NOMO-1 treated with DMSO at 0.1 percent for 48 hours (cell line): ENCODE measurements at regions not wholly inside any gene's neighbourhood (a gene's known extent, or its start where the extent isn't known, plus 50 kb on each side); places are given as distances from the start of the nearest gene placed in this dataset.
"Not testable (repeated sequence)": the region's sequence is repeated elsewhere in the genome, so short reads cannot be mapped to it uniquely, and the experiment has no call there.

Experiments used
- DNase-seq: peaks from one replicate; lab custom pipeline; 2025; ENCODE audit not compliant: unreplicated experiment; lab: John Stamatoyannopoulos, UW

DNA sequence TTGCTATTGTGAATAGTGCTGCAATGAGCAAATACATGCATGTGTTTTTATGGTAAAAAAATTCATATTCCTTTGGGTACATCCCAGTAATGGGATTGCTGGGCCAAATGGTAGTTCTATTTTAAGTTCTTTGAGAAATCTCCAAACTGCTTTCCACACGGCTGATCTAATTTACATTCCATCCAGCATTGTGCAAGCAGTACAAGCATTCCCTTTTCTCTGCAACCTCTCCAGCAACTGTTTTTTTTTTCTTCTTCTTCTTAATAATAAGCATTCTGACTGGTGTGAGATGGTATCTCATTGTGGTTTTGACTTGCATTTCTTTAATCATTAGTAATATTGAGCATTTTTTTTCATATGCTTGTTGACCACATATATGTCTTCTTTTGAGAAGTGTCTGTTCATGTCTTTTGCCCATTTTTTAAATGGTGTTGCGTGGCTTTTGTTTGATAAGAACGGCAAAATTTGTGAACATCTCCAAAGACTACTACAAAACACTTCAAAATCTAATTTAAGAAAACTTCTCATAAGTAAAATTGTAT, 136.1 kb upstream of the MYO3A start:
- DNase-seq, result no peak

DNA sequence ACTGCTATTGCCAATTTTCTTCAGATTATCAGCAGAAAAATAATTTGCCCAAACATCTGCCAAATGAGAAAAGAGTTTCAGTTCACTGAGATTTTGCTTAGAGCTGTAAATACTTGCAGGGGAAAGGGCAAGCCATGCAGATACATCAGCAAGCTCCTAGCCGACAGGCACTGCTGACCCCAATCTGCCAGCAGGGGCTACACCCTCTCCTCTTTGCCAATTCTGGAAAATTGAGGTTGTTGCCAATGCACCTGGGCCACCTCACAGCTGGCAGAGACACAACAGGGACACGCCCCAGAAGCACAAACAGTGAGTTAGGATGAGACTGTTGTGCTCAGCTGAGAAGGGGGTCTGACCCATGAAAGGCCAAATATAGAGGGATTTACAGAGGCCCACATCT, 129.5 kb upstream of the MYO3A start:
- no peak for DNase-seq

DNA sequence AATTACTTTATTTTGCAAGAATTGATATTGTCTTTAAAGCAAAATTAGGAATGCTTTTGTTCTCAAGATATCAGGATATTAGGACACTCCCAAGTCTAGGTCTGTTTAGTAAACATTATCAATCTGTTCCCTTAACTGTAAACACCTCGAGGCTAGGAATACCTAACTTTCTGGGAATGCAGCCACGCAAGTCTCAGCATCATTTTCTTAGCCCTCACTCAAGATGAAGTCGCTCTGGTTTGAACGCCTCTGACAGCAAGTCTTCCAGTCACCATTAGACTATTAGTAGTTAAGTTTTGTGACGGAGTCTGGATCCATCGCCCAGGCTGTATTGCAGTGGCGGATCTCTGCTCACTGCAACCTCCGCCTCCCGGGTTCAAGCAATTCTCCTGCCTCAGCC, 128.0 kb upstream of the MYO3A start:
- no peak for DNase-seq

DNA sequence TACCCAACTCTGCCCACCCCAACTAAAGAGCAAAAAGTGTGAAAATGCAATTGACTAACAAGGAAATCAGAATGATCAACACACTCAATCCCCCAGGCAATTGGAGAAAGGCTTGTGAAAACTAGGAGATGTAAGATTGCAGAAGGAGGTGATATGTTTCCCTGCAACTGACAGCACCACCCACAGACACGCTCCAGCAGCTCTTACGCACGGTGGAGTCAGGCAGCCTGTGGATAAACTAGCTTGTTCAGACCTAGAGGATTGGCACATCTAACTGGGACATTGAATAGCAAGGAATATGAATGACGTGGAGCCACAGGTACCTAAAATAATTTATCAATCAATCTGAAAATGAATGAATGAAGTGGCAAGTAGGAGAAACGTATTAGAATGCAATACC, 125.7 kb upstream of the MYO3A start:
- DNase-seq, result no peak

DNA sequence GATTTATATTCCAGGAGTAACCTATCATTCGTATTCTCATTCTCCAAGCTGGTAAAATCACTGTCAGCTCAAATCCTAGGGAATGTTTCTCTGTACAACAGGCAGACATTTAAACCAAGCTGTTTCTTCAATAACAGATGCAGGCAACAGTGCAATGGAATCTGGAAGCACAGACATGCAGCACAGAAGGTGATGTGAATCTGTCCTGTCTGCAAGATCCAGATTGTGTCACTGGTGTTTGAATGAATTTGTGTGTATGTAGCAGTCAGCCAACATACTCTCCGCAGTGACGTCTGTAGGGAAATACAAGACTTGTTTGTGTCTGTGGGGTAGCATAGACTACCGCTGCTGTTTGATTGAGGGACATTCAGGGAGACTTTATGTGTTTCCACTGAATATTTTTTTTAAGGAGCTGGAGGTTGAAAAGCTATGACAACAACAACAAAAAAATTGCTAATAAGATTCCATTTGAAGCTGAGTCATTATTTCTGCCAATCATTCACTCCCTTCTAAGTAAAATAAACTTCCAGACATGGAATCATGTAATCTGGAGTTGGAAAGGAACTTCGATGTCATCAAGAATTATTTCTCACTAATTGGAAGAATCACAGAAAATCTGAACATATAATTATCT, 122.9 kb upstream of the MYO3A start:
- DNase-seq, result no peak

DNA sequence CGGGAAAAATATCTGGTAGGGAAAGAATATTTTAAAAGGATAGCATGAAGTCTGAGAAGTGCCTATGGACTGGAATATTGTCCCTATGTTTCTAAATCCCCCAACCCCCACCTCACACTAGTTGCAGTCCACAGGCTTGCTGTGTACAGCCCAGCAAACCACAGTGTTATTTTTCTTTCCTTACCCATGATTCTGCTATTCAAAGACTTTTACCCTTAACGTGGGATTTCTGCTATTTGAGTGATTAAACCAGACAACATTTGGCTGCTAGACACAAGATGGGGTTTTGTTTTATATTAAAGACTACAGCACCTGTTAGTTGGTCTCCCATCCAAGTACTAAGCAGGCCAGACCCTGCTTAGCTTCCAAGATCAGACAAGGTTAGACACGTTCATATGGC, 120.5 kb upstream of the MYO3A start:
- DNase-seq, result no peak

DNA sequence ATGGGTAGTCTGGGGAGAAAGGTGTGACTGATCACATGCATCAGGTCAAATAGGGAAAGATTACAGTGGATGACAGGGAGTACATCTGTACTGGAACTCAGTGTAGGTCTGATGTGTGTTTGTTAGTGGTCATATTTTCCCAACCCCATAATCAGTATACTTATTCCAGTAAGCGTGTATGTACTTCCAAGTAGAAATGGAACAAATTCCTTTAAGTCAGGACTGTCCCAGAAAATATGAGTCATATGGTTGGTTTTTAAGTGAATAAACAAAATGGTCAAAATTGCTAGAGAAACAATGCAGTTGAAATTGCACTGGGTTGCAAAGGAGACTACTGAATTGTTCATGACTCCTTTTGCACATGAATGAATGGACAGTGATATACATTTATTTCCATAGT, 118.8 kb upstream of the MYO3A start:
- no peak for DNase-seq

DNA sequence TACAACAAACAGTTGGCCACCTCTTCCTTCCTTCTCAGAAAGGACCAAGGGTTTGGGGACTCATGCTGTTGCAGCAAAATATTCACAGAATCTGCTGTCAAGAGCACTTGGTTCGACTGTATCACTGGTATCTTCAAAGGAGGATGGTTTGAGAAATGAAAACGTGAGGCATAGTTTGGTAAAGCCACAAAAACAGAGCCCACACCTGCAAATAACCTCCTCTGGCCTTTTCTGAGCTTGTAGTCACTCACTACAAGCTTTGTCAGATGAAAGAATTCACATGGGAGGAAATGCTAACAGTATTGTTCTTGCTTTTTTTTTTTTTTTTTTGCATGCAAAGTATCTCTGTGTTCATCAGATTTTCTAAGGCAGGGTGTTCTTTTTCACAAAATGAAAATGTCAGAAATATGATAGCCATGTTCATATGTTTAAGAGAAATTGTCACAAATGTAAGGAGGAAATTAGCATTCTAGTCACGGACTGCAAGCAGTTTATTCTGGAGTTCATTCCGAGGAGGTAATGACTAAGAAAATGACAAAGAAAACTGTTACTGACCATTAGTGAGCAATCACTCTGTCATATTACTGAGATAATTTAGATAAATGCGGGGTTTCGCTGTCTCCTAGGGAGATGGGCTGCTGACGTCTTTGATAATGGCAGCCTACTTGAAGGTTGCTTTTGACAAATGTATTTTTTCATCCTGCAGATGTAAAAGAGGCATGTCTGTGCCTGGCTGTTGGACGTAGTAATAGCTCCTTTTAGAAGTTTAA, 117.8 kb upstream of the MYO3A start:
- no peak for DNase-seq

DNA sequence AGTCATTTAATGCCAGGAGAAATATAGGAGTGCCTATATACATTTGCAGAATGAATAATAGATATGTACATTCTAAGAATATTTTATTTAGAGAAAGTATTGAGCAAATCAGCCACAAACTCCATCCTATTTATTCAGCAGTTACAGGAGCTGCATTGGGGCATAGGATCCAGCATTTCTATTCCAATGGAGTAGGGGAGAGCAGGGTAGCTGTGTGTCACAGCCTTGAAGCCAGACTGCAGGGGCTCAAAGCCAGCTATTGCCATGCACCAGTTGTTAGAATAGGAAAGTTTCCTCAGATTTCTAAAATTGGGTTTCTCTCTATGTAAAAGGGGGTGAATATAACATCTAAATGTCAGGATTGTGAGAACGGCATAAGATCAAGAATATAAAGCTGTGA, 116.8 kb upstream of the MYO3A start:
- DNase-seq, result no peak

DNA sequence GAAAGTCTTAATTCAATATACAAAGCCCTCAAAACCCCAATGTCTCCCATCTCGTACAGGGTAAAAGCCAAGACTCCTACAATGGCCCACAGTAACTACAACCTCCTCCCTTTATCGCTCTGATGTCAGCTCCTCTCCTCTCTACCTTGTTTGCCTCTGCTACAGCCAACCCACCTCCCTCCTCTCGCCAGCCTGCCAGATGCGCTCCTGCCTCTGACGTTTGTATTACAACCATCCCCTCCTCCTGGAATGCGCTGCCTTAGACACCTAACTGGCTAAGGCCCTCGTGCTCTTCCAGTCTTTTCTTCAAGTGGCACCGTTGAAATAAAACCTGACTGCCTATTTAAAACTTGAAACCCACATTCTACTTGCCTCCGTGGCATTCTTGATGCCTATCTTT, 115.3 kb upstream of the MYO3A start:
- DNase-seq, result no peak

DNA sequence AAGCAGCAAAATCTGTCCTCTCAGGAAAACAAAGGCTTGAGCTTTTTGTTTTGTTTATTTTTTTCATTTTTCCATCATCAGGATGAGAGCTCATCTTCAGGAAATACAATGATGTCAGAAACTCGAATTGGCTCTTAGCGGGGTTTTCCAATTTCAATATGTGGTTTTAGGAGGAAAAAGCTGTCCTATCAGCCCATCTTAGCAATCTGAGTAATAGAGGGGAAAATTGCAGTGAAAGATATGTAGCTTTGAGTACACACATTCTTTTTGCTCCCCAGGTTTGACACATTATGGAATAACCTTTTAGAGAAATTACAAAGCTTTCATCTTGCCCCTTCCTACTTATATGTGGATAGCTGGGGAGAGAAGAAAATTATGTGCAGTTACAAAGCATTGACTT, 113.6 kb upstream of the MYO3A start:
- DNase-seq, result no peak

DNA sequence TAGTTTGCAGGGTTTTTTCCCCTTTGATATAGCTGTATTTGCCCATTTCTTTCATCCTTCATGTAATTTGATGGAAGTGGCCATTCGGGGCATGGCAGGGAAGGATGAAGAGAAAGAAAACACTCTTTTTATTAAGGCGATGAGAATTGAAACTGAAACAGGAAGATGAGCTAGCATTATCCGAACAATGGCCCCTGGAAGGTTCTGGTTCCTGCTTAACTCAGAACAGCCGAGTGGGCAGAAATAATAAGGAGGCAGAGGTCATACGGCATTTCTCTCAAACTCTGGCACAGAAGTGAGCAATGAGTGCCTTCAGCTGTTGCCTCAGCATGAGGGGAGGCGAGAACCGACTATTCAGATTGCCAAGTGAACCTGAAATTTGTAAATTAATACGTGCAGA, 113.2 kb upstream of the MYO3A start:
- DNase-seq, result peak; percentile 64

DNA sequence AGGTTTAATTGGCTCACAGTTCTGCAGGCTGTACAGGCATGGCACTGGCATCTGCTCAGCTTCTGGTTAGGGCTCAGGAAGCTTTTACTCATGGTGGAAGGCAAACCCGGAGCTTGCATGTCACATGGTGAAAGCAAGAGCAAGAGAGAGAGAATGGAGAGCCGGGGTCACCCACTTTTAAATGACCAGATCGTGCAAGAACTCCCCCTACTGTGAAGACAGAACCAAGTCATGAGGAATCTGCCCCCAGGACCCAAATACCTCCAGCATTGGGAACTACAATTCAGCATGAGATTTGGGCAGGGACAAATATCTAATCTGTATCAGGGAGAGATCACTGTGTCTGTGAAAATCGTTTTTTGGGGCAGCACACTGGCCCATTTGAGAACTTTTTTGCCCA, 110.0 kb upstream of the MYO3A start:
- no peak for DNase-seq

DNA sequence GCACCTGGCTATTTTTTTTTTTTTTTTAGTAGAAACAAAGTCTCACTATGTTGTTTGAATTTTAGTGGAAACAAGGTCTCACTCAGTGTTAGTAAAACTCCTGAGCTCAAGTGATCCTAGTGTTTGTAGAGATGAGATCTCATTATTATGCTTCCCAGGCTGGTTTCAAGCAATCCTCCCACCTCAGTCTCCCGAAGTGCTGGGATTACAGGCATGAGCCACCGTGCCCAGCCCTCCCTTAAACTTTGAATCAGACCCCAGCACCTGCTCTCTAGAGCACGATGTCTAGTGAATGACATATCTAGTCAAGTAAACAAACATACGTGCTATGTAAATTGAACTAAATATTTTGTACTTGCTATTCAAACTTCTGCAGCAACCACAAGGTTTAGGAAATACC, 105.6 kb upstream of the MYO3A start:
- no peak for DNase-seq

DNA sequence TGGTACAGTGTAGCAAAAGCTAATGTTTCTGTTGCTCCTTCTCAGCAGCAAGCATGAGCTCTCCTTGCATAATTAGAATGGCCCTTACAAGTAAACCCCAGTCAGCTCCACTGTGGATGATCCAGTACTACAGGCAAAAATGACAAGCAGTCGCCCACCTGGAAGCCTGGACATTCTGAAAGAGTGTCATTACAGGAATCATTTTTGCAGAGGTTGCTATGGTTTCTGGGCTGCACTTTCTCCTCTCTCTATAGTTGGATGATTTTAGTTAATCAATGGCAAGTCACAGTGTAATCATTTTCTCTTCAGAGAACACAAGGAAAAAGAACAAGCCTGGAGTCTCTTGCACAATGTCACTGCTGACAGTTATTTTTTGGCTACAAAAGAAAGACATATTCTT, 102.9 kb upstream of the MYO3A start:
- DNase-seq, result no peak

DNA sequence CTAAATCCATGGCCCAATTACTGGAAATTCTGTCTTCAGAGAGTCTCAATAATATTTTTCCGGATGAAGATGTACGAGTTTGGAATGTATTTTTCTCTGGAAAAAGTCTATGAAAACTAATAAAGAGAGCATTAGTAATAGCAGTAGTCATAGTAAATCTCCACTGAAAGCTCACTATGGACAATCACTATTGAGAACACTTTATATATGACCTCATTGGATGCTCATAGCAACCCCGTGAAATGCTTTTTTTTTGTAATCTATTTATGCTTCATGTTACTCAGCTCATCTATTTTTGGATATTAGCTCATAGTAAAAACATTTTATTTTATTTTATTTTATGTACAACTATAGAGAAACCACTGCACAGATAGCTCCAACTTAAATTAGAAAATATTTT, 94.3 kb upstream of the MYO3A start:
- DNase-seq, result no peak

DNA sequence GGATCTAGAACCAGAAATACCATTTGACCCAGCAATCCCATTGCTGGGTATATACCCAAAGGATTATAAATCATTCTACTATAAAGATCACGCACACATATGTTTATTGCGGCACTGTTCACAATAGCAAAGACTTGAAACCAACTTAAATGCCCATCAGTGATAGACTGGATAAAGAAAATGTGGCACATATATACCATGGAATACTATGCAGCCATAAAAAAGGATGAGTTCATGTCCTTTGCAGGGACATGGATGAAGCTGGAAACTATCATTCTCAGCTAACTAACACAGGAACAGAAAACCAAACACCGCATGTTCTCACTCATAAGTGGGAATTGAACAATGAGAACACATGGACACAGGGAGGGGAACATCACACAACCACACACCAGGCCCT, 93.2 kb upstream of the MYO3A start:
- not testable (repeated sequence) for DNase-seq

DNA sequence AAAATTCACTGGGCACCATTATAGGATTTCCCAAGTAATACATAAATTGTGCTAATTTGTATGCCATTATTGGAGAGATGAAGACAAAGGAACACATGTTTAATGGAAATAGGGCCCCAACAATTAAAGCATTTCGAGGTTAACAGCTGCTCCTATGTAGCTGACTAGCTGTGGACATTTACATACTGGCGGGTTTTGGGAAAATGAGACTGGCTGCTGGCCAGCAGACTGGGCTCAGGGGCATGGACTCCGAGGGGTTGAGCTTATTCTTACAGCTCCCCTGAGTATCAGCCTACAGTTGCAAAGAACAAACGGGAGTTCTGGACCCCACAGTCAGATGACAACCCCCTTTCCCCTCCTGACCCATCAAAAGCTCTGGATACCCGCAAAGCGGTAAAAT, 91.9 kb upstream of the MYO3A start:
- DNase-seq, result no peak

DNA sequence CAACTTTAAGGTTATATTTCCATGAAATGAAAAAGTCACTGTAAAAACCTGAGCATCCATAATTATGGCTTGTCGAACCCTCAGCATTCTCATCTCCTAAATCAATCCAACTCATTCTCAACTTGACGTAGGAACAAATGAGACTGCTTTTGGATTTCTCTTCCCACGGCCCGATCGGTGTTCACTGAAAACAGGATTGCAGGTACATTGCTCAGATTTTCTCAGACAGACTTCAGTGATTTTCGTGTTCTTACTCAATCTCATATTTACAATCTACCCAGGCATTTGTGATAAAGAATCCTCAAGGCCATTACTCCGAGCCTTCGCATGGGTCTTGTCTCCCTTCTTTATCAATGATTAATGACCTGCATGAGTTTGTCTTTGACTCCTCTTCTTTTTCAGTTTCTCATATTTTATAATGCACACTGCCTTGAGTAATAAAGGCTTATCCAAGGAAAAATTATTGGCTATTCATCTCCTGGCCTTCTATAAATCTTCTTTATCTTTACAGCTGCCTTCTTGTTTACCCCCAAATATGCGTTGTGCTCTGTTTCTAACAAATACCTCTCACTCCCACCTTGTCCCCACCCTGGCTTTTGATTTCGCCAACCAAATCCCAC, 90.4 kb upstream of the MYO3A start:
- DNase-seq, result no peak

DNA sequence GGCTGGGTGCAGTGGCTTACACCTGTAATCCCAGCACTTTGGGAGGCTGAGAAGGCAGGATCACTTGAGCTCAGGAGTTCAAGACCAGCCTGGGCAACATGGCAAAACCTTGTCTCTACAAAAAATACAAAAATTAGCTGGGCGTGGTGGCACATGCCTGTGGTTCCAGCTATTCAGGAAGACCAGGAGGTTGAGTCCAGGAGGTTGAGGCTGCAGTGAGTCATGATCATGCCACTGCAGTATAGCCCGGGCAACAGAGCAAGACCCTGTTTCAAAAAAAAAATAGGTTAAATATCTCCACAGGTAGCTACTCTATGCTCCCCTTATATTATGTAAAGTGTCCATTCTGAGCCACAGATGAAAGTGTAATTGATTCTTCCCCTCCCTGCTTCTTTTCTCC, 89.3 kb upstream of the MYO3A start:
- not testable (repeated sequence) for DNase-seq

DNA sequence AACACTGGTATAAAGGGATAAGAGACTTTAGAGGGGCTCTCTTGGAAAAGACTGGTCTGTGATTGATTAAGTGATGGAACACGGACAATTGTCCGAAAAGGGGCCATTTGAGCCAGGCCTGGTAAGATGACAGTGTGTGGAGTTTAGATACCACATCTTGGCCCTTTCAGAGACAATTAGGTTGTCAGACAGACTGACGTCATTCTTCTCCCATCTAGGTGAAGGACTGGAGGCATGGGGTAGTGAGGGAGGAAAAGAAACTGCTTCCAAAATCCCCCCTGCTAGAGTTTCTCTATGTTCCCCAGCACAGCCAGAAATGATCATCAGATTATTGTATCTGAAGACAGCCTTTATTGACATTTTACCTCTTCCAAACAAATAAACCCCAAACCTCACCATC, 84.8 kb upstream of the MYO3A start:
- no peak for DNase-seq

DNA sequence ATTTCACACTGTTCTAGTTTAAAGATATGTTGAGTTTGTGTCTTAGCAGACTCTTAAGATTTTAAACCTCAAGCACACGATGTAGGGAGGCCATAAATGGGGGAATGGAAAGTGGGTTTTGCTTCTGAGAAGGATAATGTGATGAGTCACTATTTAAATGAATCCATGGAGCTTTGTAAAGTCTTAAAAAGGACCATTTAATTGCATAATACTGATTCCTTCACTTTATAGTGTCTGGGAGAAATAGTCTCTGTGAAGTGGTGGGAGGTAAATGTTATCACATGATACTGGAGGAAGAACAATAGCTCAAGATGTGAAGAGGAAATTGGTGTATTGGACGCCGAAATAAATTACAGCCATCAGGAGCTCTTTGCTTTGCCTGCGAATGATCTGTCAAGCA, 84.0 kb upstream of the MYO3A start:
- no peak for DNase-seq
